ENCODE measurements at regions not wholly inside any gene's neighbourhood (a gene's known extent, or its start where the extent isn't known, plus 50 kb on each side); places are given as distances from the start of the nearest gene placed in this dataset.

GRCh38 chr2:2930841-2931240 is 446.8 kb downstream of the EIPR1 start:
- DNase-seq (ENCODE audit: extremely low spot score) = no peak
- TF ChIP-seq, protein P1, sequence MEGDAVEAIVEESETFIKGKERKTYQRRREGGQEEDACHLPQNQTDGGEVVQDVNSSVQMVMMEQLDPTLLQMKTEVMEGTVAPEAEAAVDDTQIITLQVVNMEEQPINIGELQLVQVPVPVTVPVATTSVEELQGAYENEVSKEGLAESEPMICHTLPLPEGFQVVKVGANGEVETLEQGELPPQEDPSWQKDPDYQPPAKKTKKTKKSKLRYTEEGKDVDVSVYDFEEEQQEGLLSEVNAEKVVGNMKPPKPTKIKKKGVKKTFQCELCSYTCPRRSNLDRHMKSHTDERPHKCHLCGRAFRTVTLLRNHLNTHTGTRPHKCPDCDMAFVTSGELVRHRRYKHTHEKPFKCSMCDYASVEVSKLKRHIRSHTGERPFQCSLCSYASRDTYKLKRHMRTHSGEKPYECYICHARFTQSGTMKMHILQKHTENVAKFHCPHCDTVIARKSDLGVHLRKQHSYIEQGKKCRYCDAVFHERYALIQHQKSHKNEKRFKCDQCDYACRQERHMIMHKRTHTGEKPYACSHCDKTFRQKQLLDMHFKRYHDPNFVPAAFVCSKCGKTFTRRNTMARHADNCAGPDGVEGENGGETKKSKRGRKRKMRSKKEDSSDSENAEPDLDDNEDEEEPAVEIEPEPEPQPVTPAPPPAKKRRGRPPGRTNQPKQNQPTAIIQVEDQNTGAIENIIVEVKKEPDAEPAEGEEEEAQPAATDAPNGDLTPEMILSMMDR (IDR thresholded peaks at IDR 0.05; ENCODE audit: control extremely low read depth, extremely low read depth, low read depth, missing control alignments) = no peak
- ChIA-PET POLR2A (no interaction called here), CTCF (no interaction called here)

- ChIA-PET CTCF (interaction anchor here (1.2 kb wide), 1 partner anchor 15 kb away, joined by 3 read pairs; no protein-coding TSS in a partner anchor), POLR2A (no interaction called here)
- no peak for DNase-seq (ENCODE audit: extremely low spot score)
- TF ChIP-seq, protein P1 (IDR thresholded peaks at IDR 0.05; ENCODE audit: control extremely low read depth, extremely low read depth, low read depth, missing control alignments) = no peak
Observed at GRCh38 chr2:2926858-2927175, 450.8 kb downstream of the EIPR1 start.

- CTCF ChIA-PET = interaction anchor here (1.6 kb wide), 1 partner anchor 23 kb away, joined by 3 read pairs; no protein-coding TSS in a partner anchor
Observed at GRCh38 chr2:2926009-2926857, 451.4 kb downstream of the EIPR1 start.

GRCh38 chr2:2922156-2922555 is 455.5 kb downstream of the EIPR1 start:
- no peak for DNase-seq (ENCODE audit: extremely low spot score)
- TF ChIP-seq, protein P1 (IDR thresholded peaks at IDR 0.05; ENCODE audit: control extremely low read depth, extremely low read depth, low read depth, missing control alignments) = no peak
- ChIA-PET POLR2A (no interaction called here), CTCF (interaction anchor here (1.5 kb wide), 1 partner anchor 12 kb away, joined by 3 read pairs; no protein-coding TSS in a partner anchor)

More at GRCh38 chr2:2926009-2926857, 451.4 kb downstream of the EIPR1 start:
- TF ChIP-seq, protein P1 (IDR thresholded peaks at IDR 0.05; ENCODE audit: control extremely low read depth, extremely low read depth, low read depth, missing control alignments) = no peak
- POLR2A ChIA-PET = no interaction called here
- no peak for DNase-seq (ENCODE audit: extremely low spot score)

DNA sequence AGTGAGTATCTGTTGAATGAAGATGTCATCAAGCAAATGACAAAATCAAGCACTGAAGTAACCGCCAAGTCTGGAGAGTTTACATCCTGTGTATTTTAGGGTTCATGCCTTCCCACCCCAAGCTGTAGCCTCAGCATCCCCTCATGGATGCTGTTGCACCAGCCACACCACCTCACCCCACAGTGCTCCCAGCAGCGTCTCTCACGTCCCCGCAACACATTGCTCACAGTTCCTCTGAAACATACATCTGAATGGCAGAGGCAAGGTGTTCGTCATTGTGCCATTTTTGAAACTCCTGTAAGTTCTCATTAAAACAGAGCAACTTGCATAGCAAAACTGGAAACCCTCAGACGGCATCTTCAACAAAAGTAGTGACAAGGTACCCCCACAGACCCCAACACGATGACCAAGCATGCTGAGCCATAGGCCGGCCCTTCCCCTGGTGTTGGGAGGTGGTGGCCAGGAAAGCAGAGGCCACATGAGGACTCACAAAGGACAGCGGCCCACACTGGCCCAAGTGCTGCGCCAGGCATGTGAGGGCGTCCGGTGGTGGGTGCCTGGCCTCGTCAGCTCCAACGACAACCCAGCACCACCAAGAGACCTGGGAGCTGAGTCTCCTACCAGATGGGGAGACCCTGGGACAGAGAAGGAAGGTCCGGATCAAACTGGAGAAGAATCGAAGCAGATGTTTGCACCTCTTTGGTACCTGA is 456.5 kb downstream of the EIPR1 start:
- ChIA-PET POLR2A (no interaction called here), CTCF (interaction anchor here (0.8 to 1.5 kb wide), 2 partner anchors 11 to 21 kb away, joined by 3 read pairs; no protein-coding TSS in a partner anchor)
- DNase-seq (ENCODE audit: extremely low spot score) = no peak
- TF ChIP-seq, protein P1 (IDR thresholded peaks at IDR 0.05; ENCODE audit: control extremely low read depth, extremely low read depth, low read depth, missing control alignments) = no peak

- POLR2A ChIA-PET = no interaction called here
- TF ChIP-seq, protein P1 (IDR thresholded peaks at IDR 0.05; ENCODE audit: control extremely low read depth, extremely low read depth, low read depth, missing control alignments) = no peak
- CTCF ChIA-PET = interaction anchor here (0.8 kb wide), 1 partner anchor 20 kb away, joined by 3 read pairs; no protein-coding TSS in a partner anchor
- no peak for DNase-seq (ENCODE audit: extremely low spot score)
Observed at GRCh38 chr2:2919574-2920365, 457.8 kb downstream of the EIPR1 start.
